ENCODE measurements at regions not wholly inside any gene's neighbourhood (a gene's known extent, or its start where the extent isn't known, plus 50 kb on each side); places are given as distances from the start of the nearest gene placed in this dataset.

DNA sequence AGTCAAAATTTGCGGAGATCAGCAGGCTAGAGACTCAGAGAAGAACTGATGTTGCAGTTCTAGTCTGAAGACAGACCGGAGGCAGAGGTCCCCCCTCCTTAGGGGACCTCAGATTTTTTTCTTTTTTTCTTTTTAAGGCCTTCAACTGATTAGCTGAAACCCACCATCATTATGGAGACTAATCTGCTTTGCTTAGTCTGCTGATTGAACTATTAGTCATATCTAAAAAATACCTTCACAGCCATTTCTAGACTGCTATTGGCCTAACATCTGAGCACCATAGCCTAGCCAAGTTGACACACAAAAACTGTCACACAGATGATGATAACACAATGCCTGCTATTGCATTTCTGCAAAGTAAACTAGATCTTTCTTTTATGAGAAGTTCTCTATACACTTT lies 141.1 kb upstream of the TNFAIP3 start:
- TF ChIP-seq, protein P1, sequence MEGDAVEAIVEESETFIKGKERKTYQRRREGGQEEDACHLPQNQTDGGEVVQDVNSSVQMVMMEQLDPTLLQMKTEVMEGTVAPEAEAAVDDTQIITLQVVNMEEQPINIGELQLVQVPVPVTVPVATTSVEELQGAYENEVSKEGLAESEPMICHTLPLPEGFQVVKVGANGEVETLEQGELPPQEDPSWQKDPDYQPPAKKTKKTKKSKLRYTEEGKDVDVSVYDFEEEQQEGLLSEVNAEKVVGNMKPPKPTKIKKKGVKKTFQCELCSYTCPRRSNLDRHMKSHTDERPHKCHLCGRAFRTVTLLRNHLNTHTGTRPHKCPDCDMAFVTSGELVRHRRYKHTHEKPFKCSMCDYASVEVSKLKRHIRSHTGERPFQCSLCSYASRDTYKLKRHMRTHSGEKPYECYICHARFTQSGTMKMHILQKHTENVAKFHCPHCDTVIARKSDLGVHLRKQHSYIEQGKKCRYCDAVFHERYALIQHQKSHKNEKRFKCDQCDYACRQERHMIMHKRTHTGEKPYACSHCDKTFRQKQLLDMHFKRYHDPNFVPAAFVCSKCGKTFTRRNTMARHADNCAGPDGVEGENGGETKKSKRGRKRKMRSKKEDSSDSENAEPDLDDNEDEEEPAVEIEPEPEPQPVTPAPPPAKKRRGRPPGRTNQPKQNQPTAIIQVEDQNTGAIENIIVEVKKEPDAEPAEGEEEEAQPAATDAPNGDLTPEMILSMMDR (IDR thresholded peaks at IDR 0.05) = no peak
- no peak for TF ChIP-seq EP300 (IDR thresholded peaks at IDR 0.05)
- TF ChIP-seq POLR2A (IDR thresholded peaks at IDR 0.05) = no peak
